HEK293 (cell line): ENCODE measurements at regions not wholly inside any gene's neighbourhood (a gene's known extent, or its start where the extent isn't known, plus 50 kb on each side); places are given as distances from the start of the nearest gene placed in this dataset.

Source experiments
- CTCF ChIA-PET: fragments of 350-600 bp; formaldehyde crosslinking; extraction: SDS; loops from one replicate; lab custom pipeline; 2021; ENCODE audit warnings: antibody characterized with exemption; lab: Yijun Ruan, JAX
- POLR2A ChIA-PET: fragments of 300-600 bp; formaldehyde crosslinking; extraction: SDS; loops from one replicate; lab custom pipeline; 2020; ENCODE audit warnings: antibody characterized with exemption, inconsistent platforms; lab: Yijun Ruan, JAX
- H3K27ac ChIP-seq: fragments of 200-500 bp; sonication (Bioruptor generic); 2 replicates; pipeline ENCODE4 v1.5.1; 2014; ENCODE audit warnings: low read depth, low read length, control low read depth, inconsistent platforms; ENCODE audit errors: extremely low read depth
- H3K36me3 ChIP-seq, 2 experiments: fragments of 200-500 bp in 1 of 2; sonication (Bioruptor generic) in 1 of 2; 1 replicate in 1 of 2; 2 replicates in 1 of 2; pipeline ENCODE4 v1.5.1; 2014 to 2017; ENCODE audit warnings: inconsistent platforms in 2 of 2, low read length in 2 of 2; ENCODE audit not compliant: control insufficient read depth in 2 of 2, insufficient read depth in 1 of 2
- H3K4me1 ChIP-seq: fragments of 200-500 bp; sonication (Bioruptor generic); 2 replicates; pipeline ENCODE4 v1.5.1; 2014; ENCODE audit warnings: mild to moderate bottlenecking, low read length, inconsistent platforms; ENCODE audit not compliant: control insufficient read depth, insufficient read depth
- H3K4me3 ChIP-seq: 2 replicates; pipeline ENCODE4 v1.5.1; 2011; ENCODE audit warnings: low read depth, mild to moderate bottlenecking, control low read depth, low read length, moderate library complexity
- H3K9me3 ChIP-seq: fragments of 200-500 bp; sonication (Bioruptor generic); 2 replicates; pipeline ENCODE4 v1.5.1; 2014; ENCODE audit warnings: low read depth, low read length, inconsistent platforms; ENCODE audit not compliant: control insufficient read depth, insufficient read depth
- EGR2 ChIP-seq: fragments of 450-650 bp; formaldehyde crosslinking; IDR thresholded peaks from 2 replicates; pipeline ENCODE4 v1.5.1; 2016; ENCODE audit warnings: low read depth, missing biosample characterization, missing genetic modification characterization
- ZBTB17 ChIP-seq: fragments of 450-650 bp; formaldehyde crosslinking; IDR thresholded peaks from 2 replicates; pipeline ENCODE4 v1.5.1; 2016; ENCODE audit warnings: missing biosample characterization, missing genetic modification characterization
- ZFP37 ChIP-seq: fragments of 450-650 bp; formaldehyde crosslinking; IDR thresholded peaks from 2 replicates; pipeline ENCODE4 v1.5.1; 2016; ENCODE audit warnings: missing biosample characterization, missing genetic modification characterization
- ZNF202 ChIP-seq: fragments of 450-650 bp; formaldehyde crosslinking; IDR thresholded peaks from 2 replicates; pipeline ENCODE4 v1.5.1; 2016; ENCODE audit warnings: missing biosample characterization, missing genetic modification characterization, borderline replicate concordance
- ZNF211 ChIP-seq: fragments of 450-650 bp; formaldehyde crosslinking; IDR thresholded peaks from 2 replicates; pipeline ENCODE4 v1.5.1; 2016; ENCODE audit warnings: low read depth, missing biosample characterization, missing genetic modification characterization
- ZNF221 ChIP-seq: fragments of 450-650 bp; formaldehyde crosslinking; IDR thresholded peaks from 2 replicates; pipeline ENCODE4 v1.5.1; 2017; ENCODE audit warnings: missing biosample characterization, missing genetic modification characterization, borderline replicate concordance
- ZNF223 ChIP-seq: fragments of 450-650 bp; formaldehyde crosslinking; IDR thresholded peaks from 2 replicates; pipeline ENCODE4 v1.5.1; 2016; ENCODE audit warnings: missing biosample characterization, missing genetic modification characterization
- ZNF23 ChIP-seq: fragments of 450-650 bp; formaldehyde crosslinking; IDR thresholded peaks from 2 replicates; pipeline ENCODE4 v1.5.1; 2016; ENCODE audit warnings: missing biosample characterization, missing genetic modification characterization, borderline replicate concordance
- ZNF354C ChIP-seq: fragments of 450-650 bp; formaldehyde crosslinking; IDR thresholded peaks from 2 replicates; pipeline ENCODE4 v1.5.1; 2016; ENCODE audit warnings: missing biosample characterization, missing genetic modification characterization, low read depth, borderline replicate concordance
- ZNF433 ChIP-seq: fragments of 450-650 bp; formaldehyde crosslinking; IDR thresholded peaks from 2 replicates; pipeline ENCODE4 v1.5.1; 2016; ENCODE audit warnings: missing biosample characterization, missing genetic modification characterization, low read depth
- ZNF626 ChIP-seq: fragments of 450-650 bp; sonication (Bioruptor Pico); formaldehyde crosslinking; IDR thresholded peaks from 2 replicates; pipeline ENCODE4 v1.5.1; 2018; ENCODE audit warnings: missing biosample characterization, missing genetic modification characterization, inconsistent platforms
- ZNF660 ChIP-seq: fragments of 450-650 bp; IDR thresholded peaks from 2 replicates; pipeline ENCODE4 v1.5.1; 2018; ENCODE audit warnings: missing biosample characterization, mild to moderate bottlenecking, missing genetic modification characterization
- ZNF670 ChIP-seq: fragments of 450-650 bp; formaldehyde crosslinking; IDR thresholded peaks from 2 replicates; pipeline ENCODE4 v1.5.1; 2016; ENCODE audit warnings: missing biosample characterization, missing genetic modification characterization, low read depth
- ZNF707 ChIP-seq: fragments of 450-650 bp; formaldehyde crosslinking; IDR thresholded peaks from 2 replicates; pipeline ENCODE4 v1.5.1; 2016; ENCODE audit warnings: missing biosample characterization, missing genetic modification characterization
- ZNF76 ChIP-seq: fragments of 450-650 bp; formaldehyde crosslinking; IDR thresholded peaks from 2 replicates; pipeline ENCODE4; 2016; ENCODE audit warnings: low read depth, missing biosample characterization, missing genetic modification characterization, borderline replicate concordance
- ZNF791 ChIP-seq: fragments of 450-650 bp; formaldehyde crosslinking; IDR thresholded peaks from 2 replicates; pipeline ENCODE4 v1.5.1; 2016; ENCODE audit warnings: missing biosample characterization, missing genetic modification characterization
- TF ChIP-seq, protein P1 (sequence below): fragments of 450-650 bp; formaldehyde crosslinking; IDR thresholded peaks from 2 replicates; pipeline ENCODE4 v1.5.1; 2017; ENCODE audit warnings: missing biosample characterization, missing genetic modification characterization
- TF ChIP-seq, protein P2 (sequence below): fragments of 450-650 bp; formaldehyde crosslinking; IDR thresholded peaks from 2 replicates; pipeline ENCODE4 v1.5.1; 2016; ENCODE audit warnings: missing biosample characterization, missing genetic modification characterization
- TF ChIP-seq, protein P3 (sequence below): fragments of 450-650 bp; formaldehyde crosslinking; IDR thresholded peaks from 2 replicates; pipeline ENCODE4 v1.5.1; 2016; ENCODE audit warnings: missing biosample characterization, missing genetic modification characterization
- TF ChIP-seq, protein P4 (sequence below): fragments of 450-650 bp; formaldehyde crosslinking; IDR thresholded peaks from 2 replicates; pipeline ENCODE4 v1.5.1; 2016; ENCODE audit warnings: missing biosample characterization, missing genetic modification characterization
- TF ChIP-seq, protein P5 (sequence below): fragments of 450-650 bp; formaldehyde crosslinking; IDR thresholded peaks from 2 replicates; pipeline ENCODE4 v1.5.1; 2016; ENCODE audit warnings: missing biosample characterization, missing genetic modification characterization
- TF ChIP-seq, protein P6 (sequence below): sonication (generic); formaldehyde crosslinking; IDR thresholded peaks from 2 replicates; pipeline ENCODE4 v1.8.1; 2022; ENCODE audit warnings: mild to moderate bottlenecking, moderate library complexity, missing genetic modification reagents
- TF ChIP-seq, protein P7 (sequence below): fragments of 450-650 bp; formaldehyde crosslinking; IDR thresholded peaks from 2 replicates; pipeline ENCODE4 v1.5.1; 2017; ENCODE audit warnings: missing biosample characterization, missing genetic modification characterization
- TF ChIP-seq, protein P8 (sequence below): fragments of 450-650 bp; formaldehyde crosslinking; IDR thresholded peaks from 2 replicates; pipeline ENCODE4 v1.5.1; 2016; ENCODE audit warnings: missing biosample characterization, missing genetic modification characterization

DNA sequence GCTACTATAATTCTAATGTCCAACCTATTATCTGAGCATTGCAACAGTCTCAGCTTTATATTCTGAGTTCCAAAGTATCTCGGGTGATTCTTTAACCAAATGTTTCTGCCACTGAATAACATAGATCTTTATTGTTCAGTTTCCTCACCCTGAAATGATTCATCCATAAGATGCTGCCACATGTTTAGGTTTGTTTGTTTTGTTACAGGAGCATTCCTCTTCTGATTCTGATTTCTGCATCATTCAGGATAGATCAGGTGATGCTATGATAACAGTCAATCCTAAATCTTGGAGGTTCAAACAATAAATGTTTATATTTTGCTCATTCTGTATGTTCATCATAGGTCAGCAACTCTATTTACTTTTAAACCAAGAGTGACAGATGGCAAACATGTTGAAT, 927.6 kb downstream of the PCDH7 start (continued):
- TF ChIP-seq, protein P1, sequence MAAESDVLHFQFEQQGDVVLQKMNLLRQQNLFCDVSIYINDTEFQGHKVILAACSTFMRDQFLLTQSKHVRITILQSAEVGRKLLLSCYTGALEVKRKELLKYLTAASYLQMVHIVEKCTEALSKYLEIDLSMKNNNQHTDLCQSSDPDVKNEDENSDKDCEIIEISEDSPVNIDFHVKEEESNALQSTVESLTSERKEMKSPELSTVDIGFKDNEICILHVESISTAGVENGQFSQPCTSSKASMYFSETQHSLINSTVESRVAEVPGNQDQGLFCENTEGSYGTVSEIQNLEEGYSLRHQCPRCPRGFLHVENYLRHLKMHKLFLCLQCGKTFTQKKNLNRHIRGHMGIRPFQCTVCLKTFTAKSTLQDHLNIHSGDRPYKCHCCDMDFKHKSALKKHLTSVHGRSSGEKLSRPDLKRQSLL (tag by site-specific recombination), result no peak
- TF ChIP-seq, protein P2, sequence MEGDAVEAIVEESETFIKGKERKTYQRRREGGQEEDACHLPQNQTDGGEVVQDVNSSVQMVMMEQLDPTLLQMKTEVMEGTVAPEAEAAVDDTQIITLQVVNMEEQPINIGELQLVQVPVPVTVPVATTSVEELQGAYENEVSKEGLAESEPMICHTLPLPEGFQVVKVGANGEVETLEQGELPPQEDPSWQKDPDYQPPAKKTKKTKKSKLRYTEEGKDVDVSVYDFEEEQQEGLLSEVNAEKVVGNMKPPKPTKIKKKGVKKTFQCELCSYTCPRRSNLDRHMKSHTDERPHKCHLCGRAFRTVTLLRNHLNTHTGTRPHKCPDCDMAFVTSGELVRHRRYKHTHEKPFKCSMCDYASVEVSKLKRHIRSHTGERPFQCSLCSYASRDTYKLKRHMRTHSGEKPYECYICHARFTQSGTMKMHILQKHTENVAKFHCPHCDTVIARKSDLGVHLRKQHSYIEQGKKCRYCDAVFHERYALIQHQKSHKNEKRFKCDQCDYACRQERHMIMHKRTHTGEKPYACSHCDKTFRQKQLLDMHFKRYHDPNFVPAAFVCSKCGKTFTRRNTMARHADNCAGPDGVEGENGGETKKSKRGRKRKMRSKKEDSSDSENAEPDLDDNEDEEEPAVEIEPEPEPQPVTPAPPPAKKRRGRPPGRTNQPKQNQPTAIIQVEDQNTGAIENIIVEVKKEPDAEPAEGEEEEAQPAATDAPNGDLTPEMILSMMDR, result no peak
- TF ChIP-seq, protein P3, sequence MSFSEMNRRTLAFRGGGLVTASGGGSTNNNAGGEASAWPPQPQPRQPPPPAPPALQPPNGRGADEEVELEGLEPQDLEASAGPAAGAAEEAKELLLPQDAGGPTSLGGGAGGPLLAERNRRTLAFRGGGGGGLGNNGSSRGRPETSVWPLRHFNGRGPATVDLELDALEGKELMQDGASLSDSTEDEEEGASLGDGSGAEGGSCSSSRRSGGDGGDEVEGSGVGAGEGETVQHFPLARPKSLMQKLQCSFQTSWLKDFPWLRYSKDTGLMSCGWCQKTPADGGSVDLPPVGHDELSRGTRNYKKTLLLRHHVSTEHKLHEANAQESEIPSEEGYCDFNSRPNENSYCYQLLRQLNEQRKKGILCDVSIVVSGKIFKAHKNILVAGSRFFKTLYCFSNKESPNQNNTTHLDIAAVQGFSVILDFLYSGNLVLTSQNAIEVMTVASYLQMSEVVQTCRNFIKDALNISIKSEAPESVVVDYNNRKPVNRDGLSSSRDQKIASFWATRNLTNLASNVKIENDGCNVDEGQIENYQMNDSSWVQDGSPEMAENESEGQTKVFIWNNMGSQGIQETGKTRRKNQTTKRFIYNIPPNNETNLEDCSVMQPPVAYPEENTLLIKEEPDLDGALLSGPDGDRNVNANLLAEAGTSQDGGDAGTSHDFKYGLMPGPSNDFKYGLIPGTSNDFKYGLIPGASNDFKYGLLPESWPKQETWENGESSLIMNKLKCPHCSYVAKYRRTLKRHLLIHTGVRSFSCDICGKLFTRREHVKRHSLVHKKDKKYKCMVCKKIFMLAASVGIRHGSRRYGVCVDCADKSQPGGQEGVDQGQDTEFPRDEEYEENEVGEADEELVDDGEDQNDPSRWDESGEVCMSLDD (tag by site-specific recombination), result no peak
- TF ChIP-seq ZNF354C (tag by site-specific recombination), result no peak
- TF ChIP-seq, protein P4, sequence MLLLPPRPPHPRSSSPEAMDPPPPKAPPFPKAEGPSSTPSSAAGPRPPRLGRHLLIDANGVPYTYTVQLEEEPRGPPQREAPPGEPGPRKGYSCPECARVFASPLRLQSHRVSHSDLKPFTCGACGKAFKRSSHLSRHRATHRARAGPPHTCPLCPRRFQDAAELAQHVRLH (tag by site-specific recombination), result no peak

DNA sequence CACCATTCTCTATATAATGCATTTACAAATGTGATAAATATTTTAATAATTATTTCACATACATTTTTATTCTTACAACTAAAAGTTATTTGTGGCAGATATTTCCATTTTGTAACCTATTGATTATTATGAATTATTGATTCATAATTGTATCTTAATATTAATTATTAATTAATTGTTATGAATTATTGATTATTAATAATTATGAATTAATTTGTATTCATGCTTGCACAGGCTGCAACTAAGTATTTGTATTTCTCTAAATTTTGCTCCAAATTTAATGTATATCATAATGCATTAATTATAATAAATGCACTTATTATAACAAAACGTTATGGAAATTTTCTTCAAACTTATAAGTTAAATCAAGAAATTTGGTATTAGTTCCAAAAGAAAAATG, 929.7 kb downstream of the PCDH7 start:
- Histone ChIP-seq H3K4me3 (no peak overlapping the region), H3K27ac (no peak overlapping the region), H3K9me3 (no peaks in the 10 kb centered on the region), H3K36me3 (no peaks in the 10 kb centered on the region), H3K4me1 (no peaks in the 10 kb centered on the region)
- ChIA-PET CTCF (no interaction called here), POLR2A (no interaction called here)
- TF ChIP-seq ZNF211 (tag by site-specific recombination) (no peak), ZNF707 (no peak), ZNF76 (tag by site-specific recombination) (no peak), ZNF660 (tag by site-specific recombination) (no peak), ZFP37 (no peak), ZNF23 (no peak), ZNF791 (tag by site-specific recombination) (no peak), ZBTB17 (tag by site-specific recombination) (no peak), ZNF202 (tag by site-specific recombination) (no peak), ZNF626 (tag by site-specific recombination) (no peak), ZNF221 (tag by site-specific recombination) (no peak), ZNF670 (no peak), ZNF223 (no peak), EGR2 (no peak), ZNF433 (tag by site-specific recombination) (no peak)
- TF ChIP-seq, protein P5, sequence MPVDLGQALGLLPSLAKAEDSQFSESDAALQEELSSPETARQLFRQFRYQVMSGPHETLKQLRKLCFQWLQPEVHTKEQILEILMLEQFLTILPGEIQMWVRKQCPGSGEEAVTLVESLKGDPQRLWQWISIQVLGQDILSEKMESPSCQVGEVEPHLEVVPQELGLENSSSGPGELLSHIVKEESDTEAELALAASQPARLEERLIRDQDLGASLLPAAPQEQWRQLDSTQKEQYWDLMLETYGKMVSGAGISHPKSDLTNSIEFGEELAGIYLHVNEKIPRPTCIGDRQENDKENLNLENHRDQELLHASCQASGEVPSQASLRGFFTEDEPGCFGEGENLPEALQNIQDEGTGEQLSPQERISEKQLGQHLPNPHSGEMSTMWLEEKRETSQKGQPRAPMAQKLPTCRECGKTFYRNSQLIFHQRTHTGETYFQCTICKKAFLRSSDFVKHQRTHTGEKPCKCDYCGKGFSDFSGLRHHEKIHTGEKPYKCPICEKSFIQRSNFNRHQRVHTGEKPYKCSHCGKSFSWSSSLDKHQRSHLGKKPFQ (tag by site-specific recombination), result no peak
- TF ChIP-seq, protein P6, sequence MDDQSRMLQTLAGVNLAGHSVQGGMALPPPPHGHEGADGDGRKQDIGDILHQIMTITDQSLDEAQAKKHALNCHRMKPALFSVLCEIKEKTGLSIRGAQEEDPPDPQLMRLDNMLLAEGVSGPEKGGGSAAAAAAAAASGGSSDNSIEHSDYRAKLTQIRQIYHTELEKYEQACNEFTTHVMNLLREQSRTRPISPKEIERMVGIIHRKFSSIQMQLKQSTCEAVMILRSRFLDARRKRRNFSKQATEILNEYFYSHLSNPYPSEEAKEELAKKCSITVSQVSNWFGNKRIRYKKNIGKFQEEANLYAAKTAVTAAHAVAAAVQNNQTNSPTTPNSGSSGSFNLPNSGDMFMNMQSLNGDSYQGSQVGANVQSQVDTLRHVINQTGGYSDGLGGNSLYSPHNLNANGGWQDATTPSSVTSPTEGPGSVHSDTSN (CRISPR knock-in tag), result no peak
- TF ChIP-seq, protein P7, sequence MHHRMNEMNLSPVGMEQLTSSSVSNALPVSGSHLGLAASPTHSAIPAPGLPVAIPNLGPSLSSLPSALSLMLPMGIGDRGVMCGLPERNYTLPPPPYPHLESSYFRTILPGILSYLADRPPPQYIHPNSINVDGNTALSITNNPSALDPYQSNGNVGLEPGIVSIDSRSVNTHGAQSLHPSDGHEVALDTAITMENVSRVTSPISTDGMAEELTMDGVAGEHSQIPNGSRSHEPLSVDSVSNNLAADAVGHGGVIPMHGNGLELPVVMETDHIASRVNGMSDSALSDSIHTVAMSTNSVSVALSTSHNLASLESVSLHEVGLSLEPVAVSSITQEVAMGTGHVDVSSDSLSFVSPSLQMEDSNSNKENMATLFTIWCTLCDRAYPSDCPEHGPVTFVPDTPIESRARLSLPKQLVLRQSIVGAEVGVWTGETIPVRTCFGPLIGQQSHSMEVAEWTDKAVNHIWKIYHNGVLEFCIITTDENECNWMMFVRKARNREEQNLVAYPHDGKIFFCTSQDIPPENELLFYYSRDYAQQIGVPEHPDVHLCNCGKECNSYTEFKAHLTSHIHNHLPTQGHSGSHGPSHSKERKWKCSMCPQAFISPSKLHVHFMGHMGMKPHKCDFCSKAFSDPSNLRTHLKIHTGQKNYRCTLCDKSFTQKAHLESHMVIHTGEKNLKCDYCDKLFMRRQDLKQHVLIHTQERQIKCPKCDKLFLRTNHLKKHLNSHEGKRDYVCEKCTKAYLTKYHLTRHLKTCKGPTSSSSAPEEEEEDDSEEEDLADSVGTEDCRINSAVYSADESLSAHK (tag by site-specific recombination), result no peak
- TF ChIP-seq, protein P8, sequence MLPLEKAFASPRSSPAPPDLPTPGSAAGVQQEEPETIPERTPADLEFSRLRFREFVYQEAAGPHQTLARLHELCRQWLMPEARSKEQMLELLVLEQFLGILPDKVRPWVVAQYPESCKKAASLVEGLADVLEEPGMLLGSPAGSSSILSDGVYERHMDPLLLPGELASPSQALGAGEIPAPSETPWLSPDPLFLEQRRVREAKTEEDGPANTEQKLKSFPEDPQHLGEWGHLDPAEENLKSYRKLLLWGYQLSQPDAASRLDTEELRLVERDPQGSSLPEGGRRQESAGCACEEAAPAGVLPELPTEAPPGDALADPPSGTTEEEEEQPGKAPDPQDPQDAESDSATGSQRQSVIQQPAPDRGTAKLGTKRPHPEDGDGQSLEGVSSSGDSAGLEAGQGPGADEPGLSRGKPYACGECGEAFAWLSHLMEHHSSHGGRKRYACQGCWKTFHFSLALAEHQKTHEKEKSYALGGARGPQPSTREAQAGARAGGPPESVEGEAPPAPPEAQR (tag by site-specific recombination), result no peak
